HG02678 (cell line): ENCODE measurements at regions not wholly inside any gene's neighbourhood (a gene's known extent, or its start where the extent isn't known, plus 50 kb on each side); places are given as distances from the start of the nearest gene placed in this dataset.
"Not testable (repeated sequence)": the region's sequence is repeated elsewhere in the genome, so short reads cannot be mapped to it uniquely, and the experiment has no call there.

Experiments
- ATAC-seq: cut with Tn5 transposase; IDR thresholded peaks from one replicate; pipeline ENCODE4 v1.9.1; 2021; ENCODE audit warnings: mild to moderate bottlenecking, moderate library complexity; ENCODE audit not compliant: unreplicated experiment

GRCh38 chr7:131803816-131804215 lies 247.4 kb upstream of the PODXL start:
- no peak for ATAC-seq

GRCh38 chr7:131802195-131802864 lies 245.9 kb upstream of the PODXL start:
- ATAC-seq: no peak

- no peak for ATAC-seq
These were observed 244.1 kb upstream of the PODXL start for GRCh38 chr7:131800531-131800930.

GRCh38 chr7:131800008-131800407 lies 243.6 kb upstream of the PODXL start:
- no peak for ATAC-seq

GRCh38 chr7:131797841-131798240 lies 241.4 kb upstream of the PODXL start:
- ATAC-seq: no peak

- no peak for ATAC-seq
These were observed 239.0 kb upstream of the PODXL start for GRCh38 chr7:131795400-131795799.

GRCh38 chr7:131792311-131792710 lies 235.9 kb upstream of the PODXL start:
- no peak for ATAC-seq

DNA sequence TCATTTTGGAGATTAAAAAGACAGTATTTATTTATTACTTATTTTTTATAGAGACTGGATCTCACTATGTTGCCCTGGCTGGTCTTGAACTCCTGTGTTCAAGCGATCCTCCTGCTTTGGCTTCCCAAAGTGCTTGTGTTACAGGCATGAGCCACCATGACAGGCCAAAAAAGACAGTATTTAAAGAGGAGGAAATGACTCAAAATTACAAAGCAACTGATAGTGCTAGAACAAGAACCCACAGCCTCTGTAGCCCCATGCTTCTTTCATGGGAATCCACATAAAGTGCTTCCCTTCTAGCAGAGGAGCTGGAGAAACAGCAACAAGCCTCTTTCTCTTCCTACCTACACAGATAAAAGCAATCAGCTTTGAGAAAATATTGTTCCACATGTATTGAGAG lies 230.7 kb upstream of the PODXL start:
- no peak for ATAC-seq

- ATAC-seq: no peak
These were observed 229.8 kb upstream of the PODXL start for GRCh38 chr7:131786204-131786603.

GRCh38 chr7:131778601-131779000 lies 222.2 kb upstream of the PODXL start:
- no peak for ATAC-seq

DNA sequence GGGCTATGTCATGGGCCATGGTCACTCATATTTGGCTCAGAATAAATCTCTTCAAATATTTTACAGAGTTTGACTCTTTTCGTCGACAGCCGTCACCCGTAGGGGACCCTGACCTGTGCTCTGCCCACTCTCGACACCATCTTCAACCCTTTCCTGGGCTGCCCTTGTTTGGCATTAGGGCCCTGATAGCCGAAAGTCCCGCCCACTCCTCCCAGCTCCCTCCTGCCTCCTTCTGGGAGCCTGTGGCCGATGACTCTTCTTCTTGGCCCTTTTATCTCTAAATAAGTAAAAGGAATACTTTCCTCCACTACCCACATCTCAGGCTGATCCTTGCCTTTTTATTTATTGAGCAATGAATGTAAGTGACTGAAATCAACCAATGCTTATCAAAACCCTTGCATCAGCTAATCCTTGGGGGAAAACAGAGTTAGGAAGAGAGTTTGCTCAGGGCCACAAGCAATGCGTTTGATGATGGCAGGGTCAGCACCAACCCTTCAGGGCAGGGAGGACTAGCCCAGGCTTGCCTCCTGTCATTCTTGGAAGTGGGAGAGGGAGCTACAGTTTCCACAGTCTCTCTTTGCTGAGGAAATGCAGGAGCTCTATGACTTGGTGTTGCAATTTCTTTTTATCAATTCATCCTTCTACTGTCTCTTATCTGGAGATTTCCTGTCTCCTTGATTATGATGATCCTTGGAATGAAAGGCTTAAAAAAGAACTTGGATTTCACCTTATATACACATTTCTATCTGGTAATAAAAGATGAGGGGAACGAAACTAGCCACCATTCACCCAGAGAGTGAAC lies 218.2 kb upstream of the PODXL start:
- ATAC-seq: no peak

GRCh38 chr7:131773413-131773812 lies 217.0 kb upstream of the PODXL start:
- no peak for ATAC-seq

DNA sequence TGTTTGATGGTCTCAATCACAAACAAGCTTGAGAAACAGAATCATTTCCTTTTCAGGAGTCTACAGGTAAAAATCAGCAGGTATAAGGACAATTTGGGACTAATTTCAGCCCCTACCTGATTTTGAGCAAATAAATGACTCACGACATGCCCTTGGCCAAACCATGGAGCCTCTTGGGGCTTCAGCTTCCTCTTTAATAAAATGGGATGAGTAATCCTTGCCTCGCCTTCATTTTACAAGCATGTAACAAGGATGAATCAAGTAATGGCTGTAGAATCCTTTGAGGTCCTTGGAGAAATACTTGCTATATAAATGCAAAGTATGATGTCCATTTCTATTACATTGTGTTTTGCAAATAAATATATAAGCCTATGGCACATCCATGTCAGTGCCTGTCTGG lies 212.8 kb upstream of the PODXL start:
- no peak for ATAC-seq

DNA sequence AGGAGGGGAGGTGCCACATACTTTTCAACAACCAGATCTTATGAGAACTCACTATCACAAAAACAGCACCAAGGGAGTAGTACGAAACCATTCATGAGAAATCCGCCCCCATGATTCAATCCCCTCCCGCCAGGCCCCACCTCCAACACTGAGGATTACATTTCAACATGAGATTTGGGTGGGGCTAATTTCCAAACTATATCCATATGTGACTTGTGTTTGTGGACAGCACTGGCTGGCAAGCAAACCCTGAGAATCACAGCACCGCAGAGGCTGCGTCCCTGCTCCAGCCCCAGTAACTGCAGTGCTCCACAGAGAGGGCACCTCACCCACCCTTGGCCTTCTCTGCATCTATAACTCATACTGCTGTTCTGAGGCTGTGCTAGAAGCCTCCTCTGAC lies 211.2 kb upstream of the PODXL start:
- ATAC-seq: no peak

GRCh38 chr7:131765575-131765974 lies 209.1 kb upstream of the PODXL start:
- no peak for ATAC-seq

DNA sequence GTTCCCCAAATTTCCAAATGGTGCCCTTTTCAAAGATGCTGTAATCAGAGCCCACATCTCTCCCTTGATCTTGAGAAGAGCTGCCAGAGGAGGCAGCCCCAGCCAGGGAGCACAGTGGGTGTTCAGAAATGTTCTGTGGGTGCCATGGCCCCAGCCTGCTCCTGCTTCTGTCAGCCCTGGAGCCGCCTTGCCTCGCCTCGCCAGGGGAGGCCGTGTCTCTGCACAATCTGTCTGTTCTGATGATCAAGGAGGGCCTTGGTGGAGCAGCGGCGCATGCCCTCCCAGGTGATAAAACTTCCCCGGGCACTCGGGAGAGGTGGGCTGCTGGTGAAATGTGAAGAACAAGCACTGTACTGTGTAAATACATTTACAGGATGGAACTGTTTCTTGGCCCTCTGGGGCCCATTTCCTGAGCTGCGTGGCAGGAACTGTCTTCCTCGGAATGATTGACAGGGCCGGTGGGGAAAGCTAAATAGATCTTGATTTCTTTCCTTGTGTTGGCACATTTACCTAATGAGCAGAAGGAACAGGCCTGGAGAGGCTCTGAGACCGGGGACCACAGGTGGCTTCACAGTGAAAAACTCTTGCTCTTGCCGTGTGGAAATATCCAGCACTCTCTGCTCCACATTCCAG lies 207.8 kb upstream of the PODXL start:
- ATAC-seq: no peak

GRCh38 chr7:131762753-131763152 lies 206.3 kb upstream of the PODXL start:
- no peak for ATAC-seq

GRCh38 chr7:131755801-131756200 lies 199.4 kb upstream of the PODXL start:
- not testable (repeated sequence) for ATAC-seq

- no peak for ATAC-seq
These were observed 197.3 kb upstream of the PODXL start for GRCh38 chr7:131753620-131754222.

- ATAC-seq: no peak
These were observed 191.3 kb upstream of the PODXL start for GRCh38 chr7:131747658-131748232.
